GM19324 (cell line): ENCODE measurements at regions not wholly inside any gene's neighbourhood (a gene's known extent, or its start where the extent isn't known, plus 50 kb on each side); places are given as distances from the start of the nearest gene placed in this dataset.
"Not testable (repeated sequence)": the region's sequence is repeated elsewhere in the genome, so short reads cannot be mapped to it uniquely, and the experiment has no call there.

Source experiments
- ATAC-seq: cut with Tn5 transposase; IDR thresholded peaks from one replicate; pipeline ENCODE4 v1.9.1; 2021; ENCODE audit warnings: mild to moderate bottlenecking, moderate library complexity; ENCODE audit not compliant: unreplicated experiment, low FRiP score

DNA sequence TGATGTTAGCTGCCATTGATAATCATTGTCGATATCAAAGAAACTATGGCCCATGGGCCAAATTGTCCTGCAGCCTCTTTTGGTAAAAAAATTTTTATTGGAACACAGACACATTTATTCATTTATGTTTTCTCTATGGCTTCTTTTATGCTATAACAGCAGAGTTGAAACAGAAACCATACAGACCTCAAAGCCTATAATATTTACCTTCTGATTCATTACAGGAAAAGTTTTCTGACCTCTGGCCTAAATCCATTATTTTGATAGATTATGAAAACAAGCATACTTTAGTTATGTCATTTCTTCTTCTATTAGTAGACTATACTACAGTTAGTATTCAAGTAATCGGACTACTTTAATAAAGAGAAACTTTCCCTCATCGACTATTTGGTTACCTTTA lies 349.7 kb upstream of the GALNT5 start:
- no peak for ATAC-seq

DNA sequence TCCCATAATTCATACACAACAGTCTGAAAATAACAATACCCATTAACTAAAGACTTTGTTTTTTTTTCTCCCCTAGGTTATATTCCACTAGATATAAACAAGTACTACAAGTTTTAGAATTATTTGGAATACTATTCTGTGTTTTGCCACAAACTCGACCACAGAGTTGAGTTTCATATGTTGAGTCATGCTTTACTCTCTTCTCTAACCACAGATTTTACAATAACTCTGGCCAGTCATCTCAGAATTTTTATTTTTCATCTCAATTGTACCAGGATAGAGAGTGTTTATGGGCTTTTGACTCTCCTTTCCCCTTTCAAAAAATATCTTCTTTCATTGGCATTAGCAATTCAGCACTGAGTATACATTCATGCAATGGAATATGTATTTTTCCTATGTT lies 348.7 kb upstream of the GALNT5 start:
- ATAC-seq, result peak; percentile 55

GRCh38 chr2:156909983-156910382 lies 347.5 kb upstream of the GALNT5 start:
- ATAC-seq, result no peak

DNA sequence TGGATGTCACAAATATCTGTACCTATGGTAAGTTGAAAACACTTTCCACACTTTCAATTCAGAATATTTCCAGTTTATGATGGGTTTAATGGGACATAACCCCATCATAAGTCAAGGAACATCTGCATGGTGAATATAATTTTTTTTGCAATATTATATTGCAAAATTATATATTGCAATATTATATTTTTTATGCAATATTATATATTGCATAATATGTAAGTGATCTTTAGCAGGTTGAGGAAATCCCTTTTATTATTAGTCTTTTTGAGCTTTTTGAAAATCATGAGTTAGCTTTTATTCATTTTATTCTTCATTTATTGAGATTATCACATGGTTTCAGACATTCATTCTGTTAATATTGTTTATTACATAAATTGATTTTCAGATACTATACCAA lies 342.2 kb upstream of the GALNT5 start:
- no peak for ATAC-seq

- ATAC-seq, result no peak
These were observed 339.1 kb upstream of the GALNT5 start for GRCh38 chr2:156918410-156918809.

GRCh38 chr2:156930423-156930822 lies 327.1 kb upstream of the GALNT5 start:
- no peak for ATAC-seq

- no peak for ATAC-seq
These were observed 323.8 kb upstream of the GALNT5 start for GRCh38 chr2:156933645-156934225.

DNA sequence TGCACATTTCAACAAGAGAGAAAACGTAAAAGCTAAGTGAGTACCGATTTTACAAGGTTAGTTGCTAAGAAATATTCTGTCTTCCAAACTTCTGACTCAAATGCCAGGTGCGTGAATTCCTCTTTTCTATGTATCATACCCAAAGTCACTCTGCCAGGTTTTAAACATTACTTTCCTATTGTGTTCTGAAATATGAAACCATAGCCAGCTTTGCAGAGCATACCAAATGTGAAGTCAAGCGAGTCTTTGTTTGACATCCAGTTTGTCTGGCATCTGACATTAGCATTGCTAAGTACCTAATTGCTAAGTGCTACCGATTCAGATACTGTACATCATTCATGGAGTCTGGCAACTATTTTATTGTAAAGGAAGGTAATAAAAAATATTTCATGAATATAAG lies 321.9 kb upstream of the GALNT5 start:
- no peak for ATAC-seq

- ATAC-seq, result no peak
These were observed 320.1 kb upstream of the GALNT5 start for GRCh38 chr2:156937430-156937829.

- ATAC-seq, result no peak
These were observed 312.6 kb upstream of the GALNT5 start for GRCh38 chr2:156944871-156945270.

DNA sequence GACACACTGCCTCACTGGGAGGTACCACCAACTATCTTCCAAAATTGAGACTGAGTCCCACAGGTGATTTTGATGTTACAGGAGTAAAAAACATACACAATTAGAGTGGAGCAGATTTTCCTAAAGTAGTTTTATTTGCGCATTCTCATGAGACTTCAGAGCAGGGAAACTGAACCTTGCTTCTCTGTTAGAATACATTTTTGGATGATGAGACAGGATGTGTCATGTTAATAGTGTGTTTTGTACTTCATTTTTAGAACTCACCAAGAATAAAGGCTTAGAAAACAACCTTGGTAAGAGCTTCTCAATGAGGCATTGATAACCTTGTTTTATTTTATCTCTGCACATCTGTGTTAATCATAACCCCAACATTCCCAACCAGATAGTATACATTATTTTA lies 310.2 kb upstream of the GALNT5 start:
- no peak for ATAC-seq

GRCh38 chr2:156955701-156956100 lies 301.8 kb upstream of the GALNT5 start:
- no peak for ATAC-seq

DNA sequence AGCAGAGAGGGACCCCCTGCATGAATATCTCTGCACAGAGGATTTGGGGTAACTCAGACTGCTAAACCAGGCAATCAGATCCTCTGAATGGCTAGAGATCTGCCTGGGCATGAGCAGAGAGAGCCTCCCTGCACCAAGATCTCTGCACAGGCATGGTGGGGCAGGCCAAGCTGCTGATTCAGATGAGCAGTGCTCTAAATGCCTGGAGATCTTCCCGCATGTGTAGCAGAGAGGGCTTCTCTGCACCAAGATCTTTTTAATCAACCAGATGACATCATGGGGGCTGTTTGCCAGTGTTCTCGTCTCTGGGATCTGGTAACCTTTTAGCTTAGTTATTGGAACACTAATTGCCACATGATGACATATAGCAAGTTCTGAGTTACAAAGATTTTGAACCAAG lies 301.3 kb upstream of the GALNT5 start:
- no peak for ATAC-seq

DNA sequence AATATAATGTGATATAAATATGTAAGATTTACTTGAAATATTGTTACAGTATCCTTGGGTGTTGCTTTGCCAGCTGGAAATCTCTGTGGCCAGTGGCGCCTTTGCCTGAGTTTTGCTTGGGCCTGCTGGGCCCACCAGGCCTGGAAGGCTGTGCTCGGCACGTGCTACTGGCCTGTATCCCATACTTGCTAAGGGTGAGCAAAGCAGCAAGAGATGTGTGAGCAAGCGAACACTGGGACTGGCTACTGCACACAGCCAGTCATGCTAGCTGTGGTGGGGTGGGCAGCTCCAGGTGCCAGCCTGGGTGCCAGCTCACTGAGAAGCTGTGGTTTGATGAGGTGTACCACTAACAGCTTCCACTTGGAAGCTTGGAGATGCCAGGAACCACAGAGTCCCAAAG lies 299.1 kb upstream of the GALNT5 start:
- no peak for ATAC-seq

GRCh38 chr2:156959481-156959880 lies 298.0 kb upstream of the GALNT5 start:
- ATAC-seq, result no peak

DNA sequence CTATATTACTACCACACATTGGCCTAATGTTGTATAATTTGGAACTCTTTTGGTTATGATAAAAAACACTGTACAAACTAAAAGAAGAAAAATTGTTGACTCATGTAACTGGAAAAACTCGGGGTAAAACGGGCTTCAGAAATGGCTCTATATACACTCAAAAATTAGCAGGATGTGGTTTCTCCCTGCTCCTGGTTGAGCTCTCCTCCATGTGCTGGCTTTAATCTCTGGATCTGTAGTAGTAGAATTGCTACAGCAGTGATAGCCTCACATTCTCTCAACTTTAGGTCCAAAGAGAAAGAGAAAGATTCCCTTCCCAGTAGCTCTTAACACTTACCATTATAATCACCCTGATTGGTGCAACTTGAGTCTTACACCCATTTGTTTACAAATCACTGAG lies 274.9 kb upstream of the GALNT5 start:
- no peak for ATAC-seq

GRCh38 chr2:156986339-156986988 lies 271.0 kb upstream of the GALNT5 start:
- ATAC-seq, result no peak

DNA sequence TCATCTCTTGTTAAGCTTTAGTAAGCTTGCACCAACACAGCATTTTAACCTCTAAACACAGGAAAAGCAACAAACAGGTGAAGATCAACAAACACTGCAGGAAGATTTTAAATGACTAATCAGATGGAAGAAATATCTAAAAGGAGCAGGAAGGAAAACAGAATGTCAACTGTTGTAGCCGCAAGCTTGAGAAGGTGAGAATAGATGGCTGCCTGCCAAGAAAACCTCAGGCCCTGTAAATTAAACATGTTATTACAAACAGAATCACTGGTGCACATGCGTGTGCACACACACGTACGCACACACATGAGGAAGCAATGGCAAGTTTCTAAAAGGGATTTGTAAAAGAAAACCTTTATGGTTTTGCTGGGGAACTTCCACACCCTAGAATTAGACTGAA lies 257.8 kb upstream of the GALNT5 start:
- ATAC-seq, result no peak

GRCh38 chr2:157004789-157005188 lies 252.7 kb upstream of the GALNT5 start:
- ATAC-seq, result no peak

DNA sequence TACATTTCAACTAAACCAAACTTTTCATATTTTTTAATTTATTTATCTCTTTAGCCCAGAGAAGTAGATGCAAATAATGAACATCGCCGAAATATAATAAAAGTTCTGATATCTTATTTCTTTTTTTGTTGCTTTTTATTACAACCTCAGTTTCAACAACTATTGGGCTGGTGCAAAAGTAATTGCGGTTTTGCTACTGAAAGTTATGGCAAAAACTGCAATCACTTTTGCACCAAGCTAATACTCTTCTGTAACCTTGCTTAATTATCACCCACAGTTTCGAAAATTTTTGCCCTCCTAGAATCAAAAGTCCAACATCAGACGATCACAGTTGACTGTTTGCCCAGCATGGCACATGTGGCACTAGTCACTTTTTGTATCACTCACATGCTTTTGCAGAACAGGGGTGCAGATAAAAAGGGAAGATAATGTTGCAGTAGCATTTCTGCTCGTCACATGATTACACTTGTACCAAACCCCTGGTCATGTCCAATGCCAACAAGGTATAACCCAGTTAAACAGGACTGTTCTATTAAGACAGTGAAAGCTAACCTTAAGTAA lies 242.4 kb upstream of the GALNT5 start:
- no peak for ATAC-seq

- ATAC-seq, result not testable (repeated sequence)
These were observed 234.2 kb upstream of the GALNT5 start for GRCh38 chr2:157023264-157023663.

- no peak for ATAC-seq
These were observed 233.4 kb upstream of the GALNT5 start for GRCh38 chr2:157024129-157024528.
